ENCODE measurements at regions not wholly inside any gene's neighbourhood (a gene's known extent, or its start where the extent isn't known, plus 50 kb on each side); places are given as distances from the start of the nearest gene placed in this dataset.

- TF ChIP-seq, protein P1, sequence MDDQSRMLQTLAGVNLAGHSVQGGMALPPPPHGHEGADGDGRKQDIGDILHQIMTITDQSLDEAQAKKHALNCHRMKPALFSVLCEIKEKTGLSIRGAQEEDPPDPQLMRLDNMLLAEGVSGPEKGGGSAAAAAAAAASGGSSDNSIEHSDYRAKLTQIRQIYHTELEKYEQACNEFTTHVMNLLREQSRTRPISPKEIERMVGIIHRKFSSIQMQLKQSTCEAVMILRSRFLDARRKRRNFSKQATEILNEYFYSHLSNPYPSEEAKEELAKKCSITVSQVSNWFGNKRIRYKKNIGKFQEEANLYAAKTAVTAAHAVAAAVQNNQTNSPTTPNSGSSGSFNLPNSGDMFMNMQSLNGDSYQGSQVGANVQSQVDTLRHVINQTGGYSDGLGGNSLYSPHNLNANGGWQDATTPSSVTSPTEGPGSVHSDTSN (IDR thresholded peaks at IDR 0.05), result no peak
- TF ChIP-seq EZH2phosphoT487 (IDR thresholded peaks at IDR 0.05; ENCODE audit: borderline replicate concordance, low read depth), result no peak
Measured at GRCh38 chr6:829656-830055, 136.7 kb upstream of the EXOC2 start (continued).

- ChIA-PET POLR2A (no interaction called here), CTCF (interaction anchor here (0.6 kb wide), 1 partner anchor 661 kb away, joined by 3 read pairs; no protein-coding TSS in a partner anchor)
- H3K4me2 ChIP-seq, result no peak overlapping the region
- H3K4me3 ChIP-seq (ENCODE audit: low read depth in 2 of 2, low read length in 1 of 2), result no peak overlapping the region
- H3K4me1 ChIP-seq (ENCODE audit: control insufficient read depth in 1 of 2, insufficient read depth in 2 of 2, low read depth in 1 of 2, low read length in 1 of 2), result no peaks in the 10 kb centered on the region
- DNase-seq, result no peak
- WGBS (ENCODE audit: low lambda C conversion rate), result 30% methylated on average over 1 of the region's 1 CpG
- no peaks in the 10 kb centered on the region for H3K79me2 ChIP-seq (ENCODE audit: insufficient read depth)
- H3K27ac ChIP-seq (ENCODE audit: low read depth in 2 of 2, low read length in 1 of 2), result no peak overlapping the region
- no peaks in the 10 kb centered on the region for H4K20me1 ChIP-seq (ENCODE audit: insufficient read depth)
- no peaks in the 10 kb centered on the region for H3K36me3 ChIP-seq (replicated peaks in 1 of 2; ENCODE audit: control insufficient read depth in 1 of 2, insufficient read depth in 2 of 2, low read length in 1 of 2)
- H3K9ac ChIP-seq, result no peak overlapping the region
- H3K9me3 ChIP-seq, result no peaks in the 10 kb centered on the region
- H2AFZ ChIP-seq (ENCODE audit: low read depth), result no peak overlapping the region
- H3F3A ChIP-seq (replicated peaks; ENCODE audit: insufficient read depth), result no peaks in the 10 kb centered on the region
- no peaks in the 10 kb centered on the region for H3K9me2 ChIP-seq
- TF ChIP-seq MXI1 (IDR thresholded peaks at IDR 0.05; ENCODE audit: low read depth, low read length) (no peak), JUND (IDR thresholded peaks at IDR 0.05) (no peak), FOSL2 (IDR thresholded peaks at IDR 0.05; ENCODE audit: borderline replicate concordance, low read depth) (no peak), ELF1 (IDR thresholded peaks at IDR 0.05) (no peak), IRF3 (IDR thresholded peaks at IDR 0.05; ENCODE audit: low read depth, low read length) (no peak), FOXM1 (IDR thresholded peaks at IDR 0.05; ENCODE audit: low read depth) (no peak), ZBTB33 (IDR thresholded peaks at IDR 0.05; ENCODE audit: borderline replicate concordance, low read depth) (no peak), RXRA (IDR thresholded peaks at IDR 0.05; ENCODE audit: borderline replicate concordance, low read depth) (no peak), RFX5 (IDR thresholded peaks at IDR 0.05; ENCODE audit: low read length) (no peak)
- no peaks in the 10 kb centered on the region; the same call in 1 of the 2 replicates for H3K27me3 ChIP-seq (ENCODE audit: insufficient read depth)
Measured at GRCh38 chr6:827431-827830, 134.5 kb upstream of the EXOC2 start.

GRCh38 chr6:819122-819521, 126.2 kb upstream of the EXOC2 start:
- DNase-seq, result no peak
- TF ChIP-seq, protein P2, sequence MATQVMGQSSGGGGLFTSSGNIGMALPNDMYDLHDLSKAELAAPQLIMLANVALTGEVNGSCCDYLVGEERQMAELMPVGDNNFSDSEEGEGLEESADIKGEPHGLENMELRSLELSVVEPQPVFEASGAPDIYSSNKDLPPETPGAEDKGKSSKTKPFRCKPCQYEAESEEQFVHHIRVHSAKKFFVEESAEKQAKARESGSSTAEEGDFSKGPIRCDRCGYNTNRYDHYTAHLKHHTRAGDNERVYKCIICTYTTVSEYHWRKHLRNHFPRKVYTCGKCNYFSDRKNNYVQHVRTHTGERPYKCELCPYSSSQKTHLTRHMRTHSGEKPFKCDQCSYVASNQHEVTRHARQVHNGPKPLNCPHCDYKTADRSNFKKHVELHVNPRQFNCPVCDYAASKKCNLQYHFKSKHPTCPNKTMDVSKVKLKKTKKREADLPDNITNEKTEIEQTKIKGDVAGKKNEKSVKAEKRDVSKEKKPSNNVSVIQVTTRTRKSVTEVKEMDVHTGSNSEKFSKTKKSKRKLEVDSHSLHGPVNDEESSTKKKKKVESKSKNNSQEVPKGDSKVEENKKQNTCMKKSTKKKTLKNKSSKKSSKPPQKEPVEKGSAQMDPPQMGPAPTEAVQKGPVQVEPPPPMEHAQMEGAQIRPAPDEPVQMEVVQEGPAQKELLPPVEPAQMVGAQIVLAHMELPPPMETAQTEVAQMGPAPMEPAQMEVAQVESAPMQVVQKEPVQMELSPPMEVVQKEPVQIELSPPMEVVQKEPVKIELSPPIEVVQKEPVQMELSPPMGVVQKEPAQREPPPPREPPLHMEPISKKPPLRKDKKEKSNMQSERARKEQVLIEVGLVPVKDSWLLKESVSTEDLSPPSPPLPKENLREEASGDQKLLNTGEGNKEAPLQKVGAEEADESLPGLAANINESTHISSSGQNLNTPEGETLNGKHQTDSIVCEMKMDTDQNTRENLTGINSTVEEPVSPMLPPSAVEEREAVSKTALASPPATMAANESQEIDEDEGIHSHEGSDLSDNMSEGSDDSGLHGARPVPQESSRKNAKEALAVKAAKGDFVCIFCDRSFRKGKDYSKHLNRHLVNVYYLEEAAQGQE (IDR thresholded peaks at IDR 0.05; ENCODE audit: low read depth, low read length), result no peak
- no peak for TF ChIP-seq USF1 (IDR thresholded peaks at IDR 0.05; ENCODE audit: borderline replicate concordance, low read depth)
- TF ChIP-seq ZBTB33 (IDR thresholded peaks at IDR 0.05; ENCODE audit: borderline replicate concordance, low read depth), result no peak
- TF ChIP-seq NFIC (IDR thresholded peaks at IDR 0.05; ENCODE audit: borderline replicate concordance), result no peak
- no peak for TF ChIP-seq ELF1 (IDR thresholded peaks at IDR 0.05)
- TF ChIP-seq POLR2AphosphoS5 (IDR thresholded peaks at IDR 0.05; ENCODE audit: low read depth, low read length), result no peak
- no peak for TF ChIP-seq RAD21 (IDR thresholded peaks at IDR 0.05; ENCODE audit: low read length)

More at GRCh38 chr6:819122-819521, 126.2 kb upstream of the EXOC2 start:
- H2AFZ ChIP-seq (ENCODE audit: low read depth), result no peak overlapping the region
- 6% methylated on average over 3 of the region's 5 CpGs for WGBS (ENCODE audit: low lambda C conversion rate)
- ChIA-PET CTCF (no interaction called here), POLR2A (no interaction called here)
- H3K27ac ChIP-seq (ENCODE audit: low read depth in 2 of 2, low read length in 1 of 2), result no peak overlapping the region
- no peaks in the 10 kb centered on the region for H3K9me2 ChIP-seq
- H3K27me3 ChIP-seq (ENCODE audit: insufficient read depth), result peaks cover 14% of the 10 kb centered on the region; the same call in 1 of the 2 replicates
- no peaks in the 10 kb centered on the region for H3K36me3 ChIP-seq (replicated peaks in 1 of 2; ENCODE audit: control insufficient read depth in 1 of 2, insufficient read depth in 2 of 2, low read length in 1 of 2)
- no peaks in the 10 kb centered on the region for H3K4me1 ChIP-seq (ENCODE audit: control insufficient read depth in 1 of 2, insufficient read depth in 2 of 2, low read depth in 1 of 2, low read length in 1 of 2)
- H3K4me3 ChIP-seq (ENCODE audit: low read depth in 2 of 2, low read length in 1 of 2), result no peak overlapping the region
- no peaks in the 10 kb centered on the region for H3K79me2 ChIP-seq (ENCODE audit: insufficient read depth)
- no peaks in the 10 kb centered on the region for H4K20me1 ChIP-seq (ENCODE audit: insufficient read depth)
- no peak overlapping the region for H3K9ac ChIP-seq
- no peaks in the 10 kb centered on the region for H3F3A ChIP-seq (replicated peaks; ENCODE audit: insufficient read depth)
- H3K4me2 ChIP-seq, result no peak overlapping the region
- no peaks in the 10 kb centered on the region for H3K9me3 ChIP-seq

Data from SK-N-SH (cell line).